ENCODE measurements at regions not wholly inside any gene's neighbourhood (a gene's known extent, or its start where the extent isn't known, plus 50 kb on each side); places are given as distances from the start of the nearest gene placed in this dataset.

- TF ChIP-seq EZH2 (IDR thresholded peaks at IDR 0.05; ENCODE audit: borderline replicate concordance, low read length) (no peak), CTCF (IDR thresholded peaks at IDR 0.05; ENCODE audit: low read length) (no peak)
These were observed 83.3 kb upstream of the SLC30A5 start for GRCh38 chr5:69010476-69010875.
